NCI-H2227 treated with DMSO at 0.1 percent for 48 hours (cell line): ENCODE measurements at regions not wholly inside any gene's neighbourhood (a gene's known extent, or its start where the extent isn't known, plus 50 kb on each side); places are given as distances from the start of the nearest gene placed in this dataset.
A peak's percentile ranks its signal among the peaks of the same experiment; 100 is the strongest.

Experiments used
- DNase-seq: peaks from one replicate; lab custom pipeline; 2025; lab: John Stamatoyannopoulos, UW

DNA sequence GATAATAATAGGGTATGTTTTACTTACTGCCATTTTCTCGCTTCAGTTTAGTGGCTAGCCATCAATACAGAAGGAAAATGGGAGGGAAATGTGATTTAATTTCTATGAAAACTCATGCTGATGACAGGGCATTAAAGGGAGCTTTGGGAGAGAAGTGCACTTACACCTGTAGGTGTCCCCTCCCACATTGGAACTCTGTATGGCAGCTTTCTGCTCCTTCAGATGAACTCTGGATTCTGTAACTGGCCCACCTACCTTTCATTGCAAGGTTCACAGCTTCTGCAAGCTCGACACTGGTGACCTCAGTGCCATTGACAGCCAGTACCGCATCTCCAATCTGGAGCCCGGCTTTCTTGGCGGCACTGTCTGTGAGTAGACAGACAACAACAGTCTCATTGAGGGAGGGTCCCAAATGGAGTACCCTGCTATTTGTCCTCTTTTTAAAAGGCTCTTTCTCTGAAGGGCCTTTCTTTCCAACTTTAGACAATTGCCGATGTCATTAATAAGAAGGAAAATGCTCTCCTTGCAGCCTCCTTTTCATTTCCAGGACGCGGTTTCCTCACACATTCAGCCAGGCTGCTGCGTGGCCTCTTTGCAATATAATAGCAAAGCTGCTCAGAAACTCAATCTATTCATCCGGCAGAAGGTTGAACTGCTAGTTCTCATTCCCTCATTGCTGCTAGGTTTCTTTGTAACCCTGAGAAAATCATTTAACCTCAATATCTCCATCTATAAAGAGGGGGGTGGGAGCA lies 63.6 kb downstream of the NUDT12 start:
- no peak for DNase-seq

- no peak for DNase-seq
These were observed 64.4 kb downstream of the NUDT12 start for GRCh38 chr5:103498211-103498610.

DNA sequence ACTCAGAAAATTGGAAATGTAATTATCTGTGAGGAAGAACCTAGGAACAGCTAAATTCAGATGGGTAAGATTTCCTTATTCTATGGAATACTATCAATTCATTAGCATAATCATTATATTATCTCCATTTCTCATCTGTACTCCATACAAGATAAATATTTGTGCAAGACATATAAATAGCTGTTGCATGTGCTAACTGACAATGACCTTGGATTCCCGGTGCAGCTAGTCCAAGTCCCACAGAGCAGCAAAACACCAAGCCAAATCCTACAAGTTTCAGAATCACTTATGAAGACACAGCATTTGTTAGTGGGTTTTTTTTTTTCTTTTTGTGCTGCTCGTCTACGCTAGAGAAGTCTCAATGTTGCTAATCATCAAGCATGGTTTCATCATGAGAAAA lies 64.8 kb downstream of the NUDT12 start:
- no peak for DNase-seq

DNA sequence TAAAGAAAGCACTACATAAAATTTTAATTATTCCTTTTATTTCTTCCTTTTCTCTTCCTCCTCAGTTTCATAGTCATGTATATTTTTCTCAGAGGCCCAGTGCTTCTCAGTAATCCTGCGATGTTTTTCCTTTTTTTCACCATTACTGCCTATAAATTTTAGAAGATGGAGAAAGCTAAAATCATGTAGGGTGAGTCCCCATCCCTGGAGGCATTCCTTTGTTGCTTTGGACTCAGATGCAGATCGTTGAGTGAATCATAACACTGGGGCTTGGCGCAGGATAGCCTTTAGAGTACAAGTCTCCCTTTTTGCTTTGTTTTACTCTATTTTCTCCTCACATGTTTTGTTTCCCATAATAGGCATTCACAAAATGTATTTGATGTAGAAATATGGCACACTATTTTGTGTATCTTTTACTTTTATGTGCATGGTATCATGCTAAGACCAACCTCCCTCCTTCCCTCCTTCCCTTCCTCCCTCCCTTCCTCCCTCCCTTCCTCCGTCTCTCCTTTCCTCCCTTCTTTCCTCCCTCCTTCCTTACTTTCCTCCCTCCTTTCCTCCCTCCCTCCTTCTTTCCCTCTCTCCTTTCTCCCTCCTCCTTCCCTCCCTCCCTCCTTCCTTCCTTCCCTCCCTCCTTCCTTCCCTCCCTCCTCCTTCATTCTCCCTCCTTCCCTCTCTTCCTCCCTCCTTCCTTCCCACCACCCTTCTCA lies 72.4 kb downstream of the NUDT12 start:
- no peak for DNase-seq

GRCh38 chr5:103489307-103489706 lies 73.3 kb downstream of the NUDT12 start:
- no peak for DNase-seq

GRCh38 chr5:103487822-103488493 lies 74.6 kb downstream of the NUDT12 start:
- no peak for DNase-seq

GRCh38 chr5:103487218-103487617 lies 75.4 kb downstream of the NUDT12 start:
- no peak for DNase-seq

GRCh38 chr5:103486739-103487138 lies 75.8 kb downstream of the NUDT12 start:
- DNase-seq: no peak

GRCh38 chr5:103480246-103480645 lies 82.3 kb downstream of the NUDT12 start:
- DNase-seq: no peak

GRCh38 chr5:103477678-103478077 lies 84.9 kb downstream of the NUDT12 start:
- DNase-seq: no peak

DNA sequence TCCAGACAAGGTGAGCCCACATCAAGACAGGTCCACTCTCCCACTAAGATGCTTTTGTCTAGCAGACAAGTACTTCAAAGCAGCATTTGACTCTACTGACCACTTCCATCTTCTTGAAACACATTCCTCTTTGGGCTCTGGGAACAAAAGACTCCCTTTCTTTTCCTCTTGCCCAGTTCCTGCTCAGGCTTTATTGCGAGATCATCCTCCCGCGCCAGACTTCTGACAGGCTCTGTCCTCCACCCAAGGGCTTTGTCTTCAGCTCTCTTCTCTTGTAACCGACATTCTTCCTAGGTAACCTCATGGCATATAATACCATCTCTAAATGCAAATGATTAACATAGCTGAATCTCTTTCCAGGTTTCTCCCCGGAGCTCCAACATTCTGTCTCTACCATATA lies 85.8 kb downstream of the NUDT12 start:
- no peak for DNase-seq

GRCh38 chr5:103475629-103476240 lies 86.9 kb downstream of the NUDT12 start:
- peak; percentile 17 for DNase-seq

GRCh38 chr5:103474677-103475076 lies 87.9 kb downstream of the NUDT12 start:
- DNase-seq: no peak

DNA sequence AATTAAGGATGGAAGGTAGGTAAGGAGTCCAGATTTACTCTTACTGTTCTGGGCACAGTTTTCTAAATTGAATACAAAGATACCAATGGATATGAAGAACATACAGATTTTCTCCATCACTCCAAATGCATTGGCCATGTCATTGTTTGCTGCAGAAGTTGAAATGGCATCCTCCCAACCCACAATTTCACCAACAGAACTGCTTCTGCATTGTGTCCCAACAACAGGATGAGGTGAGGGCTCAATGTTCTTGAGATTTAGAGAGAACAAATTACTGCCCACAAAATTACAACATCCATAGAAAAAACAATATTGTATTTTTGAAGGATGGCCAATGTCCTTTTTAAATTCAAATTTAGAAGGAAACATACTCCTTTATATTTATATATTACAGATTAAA lies 88.9 kb downstream of the NUDT12 start:
- no peak for DNase-seq

DNA sequence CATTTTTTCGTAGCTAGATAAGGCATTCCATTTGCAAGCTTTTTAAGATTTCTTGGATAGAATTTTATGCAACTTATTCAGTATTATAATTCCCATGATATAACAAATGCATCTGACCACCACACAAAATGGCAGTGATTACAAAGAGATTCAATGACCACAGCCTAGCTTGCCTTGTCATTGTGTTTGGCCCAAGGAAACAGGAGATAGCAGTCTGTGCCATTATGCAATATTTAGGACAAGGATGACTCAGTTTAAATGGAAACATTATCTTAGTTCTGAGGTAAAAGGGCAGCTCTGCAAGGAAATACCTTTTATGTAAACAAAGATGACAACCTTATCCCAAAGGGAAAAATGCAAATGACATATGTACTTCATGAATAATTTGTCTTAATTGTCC lies 89.8 kb downstream of the NUDT12 start:
- DNase-seq: no peak

DNA sequence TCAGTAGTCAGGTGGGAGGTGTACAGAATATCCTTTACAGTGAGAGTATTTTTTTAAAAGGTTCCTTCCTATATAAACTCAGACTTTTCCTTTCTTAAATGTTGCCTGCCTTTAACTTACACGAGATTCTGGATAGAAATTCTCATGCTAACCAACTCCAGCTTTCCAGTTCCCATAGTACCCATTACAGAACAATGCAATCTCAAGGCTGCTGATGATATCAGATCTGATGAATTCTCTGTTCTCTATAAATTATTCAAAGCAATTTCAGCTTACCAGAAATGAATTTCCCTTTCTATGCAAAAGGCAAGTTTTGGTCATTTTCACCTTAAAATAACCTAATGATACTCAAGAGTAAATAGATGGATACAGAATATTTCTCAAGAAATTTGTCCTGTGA lies 90.3 kb downstream of the NUDT12 start:
- DNase-seq: no peak

- no peak for DNase-seq
These were observed 93.1 kb downstream of the NUDT12 start for GRCh38 chr5:103469288-103470040.

DNA sequence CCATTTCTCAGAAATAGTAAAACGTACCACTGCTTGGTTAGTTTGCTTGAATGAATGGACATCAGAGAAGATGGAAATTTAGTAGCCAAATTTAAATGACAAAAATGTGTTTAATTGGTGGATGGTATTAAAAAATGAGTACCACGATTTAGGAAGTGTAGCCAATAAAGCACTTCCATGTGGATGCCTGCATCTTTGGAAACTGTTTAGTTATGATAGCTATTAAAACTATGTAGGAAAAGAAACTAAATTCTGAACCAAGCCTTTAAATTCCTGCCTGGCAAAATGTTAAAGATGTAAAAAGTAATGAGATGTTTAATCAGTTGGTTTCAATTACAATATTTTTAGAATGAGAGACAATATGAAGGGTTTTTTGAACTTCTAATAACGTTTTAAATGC lies 94.8 kb downstream of the NUDT12 start:
- no peak for DNase-seq

- no peak for DNase-seq
These were observed 96.1 kb downstream of the NUDT12 start for GRCh38 chr5:103466495-103466894.

- DNase-seq: no peak
These were observed 96.7 kb downstream of the NUDT12 start for GRCh38 chr5:103465891-103466290.

GRCh38 chr5:103464835-103465484 lies 97.6 kb downstream of the NUDT12 start:
- DNase-seq: no peak
